Stimulated activated naive B cell treated with anti-CD40 and anti-IgM and Interleukin-4, amounts not matched to agents 10 μg/mL and 1 μg/mL and 100 μg/mL, for 72 hours (primary cell): ENCODE measurements at regions not wholly inside any gene's neighbourhood (a gene's known extent, or its start where the extent isn't known, plus 50 kb on each side); places are given as distances from the start of the nearest gene placed in this dataset.

Source experiments
- ATAC-seq, 2 donors: fragments of 150-1000 bp; cut with Tn5 transposase; replicated peaks; 2 replicates each; pipeline ENCODE4 v1.10.0; 2021; ENCODE audit warnings: moderate library complexity in 1 of 2
- DNase-seq: peaks from one replicate; pipeline ENCODE4 v3.0.0; 2021
- H3K27ac Mint-ChIP-seq: one replicate; pipeline ENCODE4 v1.8.0; 2022; ENCODE audit warnings: mild to moderate bottlenecking, mixed read lengths
- H3K27me3 Mint-ChIP-seq, 2 donors: one replicate each; pipeline ENCODE4 v1.8.0; 2022; ENCODE audit warnings: mixed read lengths in 2 of 2
- H3K36me3 Mint-ChIP-seq, 2 donors: one replicate each; pipeline ENCODE4 v1.8.0; 2022; ENCODE audit warnings: mixed read lengths in 2 of 2, mild to moderate bottlenecking in 1 of 2
- H3K4me1 Mint-ChIP-seq, 2 donors: one replicate each; pipeline ENCODE4 v1.8.0; 2022; ENCODE audit warnings: mixed read lengths in 2 of 2, mild to moderate bottlenecking in 1 of 2
- H3K4me3 Mint-ChIP-seq, 2 donors: one replicate each; pipeline ENCODE4 v1.8.0; 2022; ENCODE audit warnings: mild to moderate bottlenecking in 2 of 2, mixed read lengths in 2 of 2, moderate library complexity in 1 of 2
- H3K9me3 Mint-ChIP-seq, 2 donors: one replicate each; pipeline ENCODE4 v1.8.0; 2022; ENCODE audit warnings: mixed read lengths in 2 of 2, mild to moderate bottlenecking in 1 of 2

DNA sequence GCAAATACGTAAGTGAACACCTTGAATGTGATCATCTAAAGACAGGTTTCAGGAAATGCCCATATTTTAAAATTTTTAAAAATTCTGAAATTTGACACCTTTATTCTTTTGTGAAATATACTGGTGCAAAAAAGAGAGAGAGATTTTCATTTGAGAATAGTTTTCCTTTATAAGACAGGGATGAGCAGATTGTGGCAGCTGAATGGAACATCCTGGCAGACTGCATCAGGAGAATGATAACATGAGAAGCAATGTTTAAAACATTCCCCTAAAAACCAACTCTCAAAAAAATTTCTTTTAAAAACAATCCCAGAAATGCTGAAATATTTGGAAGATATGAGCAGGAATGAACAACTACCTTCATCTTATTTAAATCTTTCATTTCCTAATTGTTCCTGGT, 744.8 kb upstream of the ID2 start:
- Mint-ChIP-seq H3K36me3 (no peaks in the 10 kb centered on the region), H3K27ac (no peak overlapping the region), H3K9me3 (no peaks in the 10 kb centered on the region), H3K27me3 (peaks cover 0 to 17% of the 10 kb centered on the region in 2 donors), H3K4me1 (peaks cover 3 to 6% of the 10 kb centered on the region in 2 donors), H3K4me3 (no peak overlapping the region)
- ATAC-seq (no peak), DNase-seq (no peak)

- Mint-ChIP-seq H3K27me3 (peaks cover 0 to 14% of the 10 kb centered on the region in 2 donors), H3K9me3 (no peaks in the 10 kb centered on the region), H3K36me3 (no peaks in the 10 kb centered on the region), H3K27ac (no peak overlapping the region), H3K4me3 (no peak overlapping the region), H3K4me1 (peaks cover 3 to 6% of the 10 kb centered on the region in 2 donors)
- no peak for ATAC-seq
- DNase-seq: no peak
These were observed 741.1 kb upstream of the ID2 start for GRCh38 chr2:7940723-7941122.

GRCh38 chr2:7943446-7943845, 738.4 kb upstream of the ID2 start:
- H3K4me3 Mint-ChIP-seq: no peak overlapping the region
- H3K27me3 Mint-ChIP-seq: peaks cover 0 to 4% of the 10 kb centered on the region in 2 donors
- no peaks in the 10 kb centered on the region for H3K36me3 Mint-ChIP-seq
- no peak overlapping the region for H3K27ac Mint-ChIP-seq
- DNase-seq (no peak), ATAC-seq (no peak)
- H3K4me1 Mint-ChIP-seq: peaks cover 3 to 6% of the 10 kb centered on the region in 2 donors
- H3K9me3 Mint-ChIP-seq: no peaks in the 10 kb centered on the region

GRCh38 chr2:7945026-7945425, 736.8 kb upstream of the ID2 start:
- no peak for DNase-seq
- Mint-ChIP-seq H3K27me3 (no peaks in the 10 kb centered on the region), H3K4me3 (no peak overlapping the region), H3K27ac (no peak overlapping the region), H3K36me3 (no peaks in the 10 kb centered on the region), H3K4me1 (peaks cover 3 to 6% of the 10 kb centered on the region in 2 donors), H3K9me3 (no peaks in the 10 kb centered on the region)
- ATAC-seq: no peak

GRCh38 chr2:7950035-7950612, 731.7 kb upstream of the ID2 start:
- Mint-ChIP-seq H3K27ac (no peak overlapping the region), H3K27me3 (peaks cover 1 to 12% of the 10 kb centered on the region in 2 donors)
- no peak for ATAC-seq

DNA sequence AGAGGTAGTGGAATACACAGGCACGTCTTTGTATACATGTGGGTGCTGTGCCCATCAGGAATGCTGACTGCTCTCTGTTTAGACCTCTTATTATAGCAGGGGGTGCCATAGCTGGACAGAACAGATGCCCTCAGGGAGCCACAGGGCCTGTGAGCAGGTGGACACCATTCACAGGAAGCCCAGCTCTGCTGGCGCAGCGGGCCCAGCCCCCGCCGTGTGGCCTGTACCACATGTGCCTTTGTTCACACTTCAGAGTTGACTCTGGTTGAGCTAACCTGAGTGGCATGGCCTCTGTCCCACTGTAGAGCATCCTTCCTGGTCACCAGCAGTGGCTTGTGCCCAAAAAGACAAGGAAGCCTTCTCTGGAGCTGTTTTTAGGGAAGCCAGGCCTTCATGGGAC, 730.9 kb upstream of the ID2 start:
- Mint-ChIP-seq H3K27ac (no peak overlapping the region), H3K27me3 (peaks cover 6 to 12% of the 10 kb centered on the region in 2 donors), H3K4me1 (no peaks in the 10 kb centered on the region), H3K36me3 (no peaks in the 10 kb centered on the region), H3K4me3 (no peak overlapping the region), H3K9me3 (no peaks in the 10 kb centered on the region)
- DNase-seq: no peak
- no peak for ATAC-seq

More at GRCh38 chr2:7950035-7950612, 731.7 kb upstream of the ID2 start:
- no peak for DNase-seq
- H3K36me3 Mint-ChIP-seq: no peaks in the 10 kb centered on the region
- H3K9me3 Mint-ChIP-seq: no peaks in the 10 kb centered on the region
- H3K4me3 Mint-ChIP-seq: no peak overlapping the region
- no peaks in the 10 kb centered on the region for H3K4me1 Mint-ChIP-seq

DNA sequence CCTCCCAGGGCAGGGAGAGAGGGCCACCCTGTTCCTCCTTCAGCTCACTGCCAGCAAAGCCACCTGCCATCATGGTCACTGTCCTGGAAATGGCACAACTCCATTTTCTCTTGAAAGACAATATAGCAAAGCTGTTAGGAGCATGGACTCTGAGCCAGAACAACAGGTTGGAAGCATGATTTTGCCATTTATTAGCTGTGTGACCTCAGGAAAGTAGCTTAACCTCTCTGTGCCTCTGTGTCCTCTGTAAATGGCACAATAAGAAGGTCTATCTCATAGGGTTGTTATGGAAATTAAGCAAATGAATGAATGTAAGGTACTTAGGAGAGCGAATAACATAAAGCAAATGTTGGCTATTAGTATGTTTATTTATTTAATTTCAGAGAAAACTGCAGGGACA, 730.4 kb upstream of the ID2 start:
- Mint-ChIP-seq H3K27ac (no peak overlapping the region), H3K4me3 (no peak overlapping the region), H3K9me3 (no peaks in the 10 kb centered on the region), H3K36me3 (no peaks in the 10 kb centered on the region), H3K4me1 (no peaks in the 10 kb centered on the region), H3K27me3 (peaks cover 6 to 12% of the 10 kb centered on the region in 2 donors)
- DNase-seq (no peak), ATAC-seq (no peak)

GRCh38 chr2:7952046-7952745, 729.7 kb upstream of the ID2 start:
- H3K36me3 Mint-ChIP-seq: no peaks in the 10 kb centered on the region
- no peak for ATAC-seq
- no peak for DNase-seq
- H3K4me3 Mint-ChIP-seq: no peak overlapping the region
- H3K9me3 Mint-ChIP-seq: no peaks in the 10 kb centered on the region
- peaks cover 6 to 12% of the 10 kb centered on the region in 2 donors for H3K27me3 Mint-ChIP-seq
- no peaks in the 10 kb centered on the region for H3K4me1 Mint-ChIP-seq
- no peak overlapping the region for H3K27ac Mint-ChIP-seq

DNA sequence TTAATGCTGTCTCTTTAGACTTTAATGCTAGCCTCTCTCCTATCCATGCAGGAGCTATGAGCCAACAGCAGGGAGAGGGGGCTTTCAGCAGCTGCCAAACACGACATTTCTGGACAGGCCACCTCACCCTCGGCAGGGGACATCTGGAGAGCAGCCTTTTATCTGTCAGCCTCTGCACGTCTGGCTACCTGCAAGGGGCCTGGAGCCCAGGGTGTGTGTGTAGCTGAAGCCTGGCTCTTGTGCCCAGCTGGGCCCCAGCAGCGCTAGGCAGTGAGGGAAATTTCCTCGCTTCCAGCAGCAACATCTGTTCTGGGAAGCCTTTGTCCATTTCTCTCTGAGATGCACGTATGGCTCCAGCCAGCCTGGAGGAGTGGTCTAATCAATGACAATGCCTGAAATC, 728.7 kb upstream of the ID2 start:
- ATAC-seq: no peak
- no peak overlapping the region for H3K4me3 Mint-ChIP-seq
- no peaks in the 10 kb centered on the region for H3K4me1 Mint-ChIP-seq
- peaks cover 6 to 12% of the 10 kb centered on the region in 2 donors for H3K27me3 Mint-ChIP-seq
- H3K36me3 Mint-ChIP-seq: no peaks in the 10 kb centered on the region
- DNase-seq: no peak
- H3K27ac Mint-ChIP-seq: no peak overlapping the region
- no peaks in the 10 kb centered on the region for H3K9me3 Mint-ChIP-seq

DNA sequence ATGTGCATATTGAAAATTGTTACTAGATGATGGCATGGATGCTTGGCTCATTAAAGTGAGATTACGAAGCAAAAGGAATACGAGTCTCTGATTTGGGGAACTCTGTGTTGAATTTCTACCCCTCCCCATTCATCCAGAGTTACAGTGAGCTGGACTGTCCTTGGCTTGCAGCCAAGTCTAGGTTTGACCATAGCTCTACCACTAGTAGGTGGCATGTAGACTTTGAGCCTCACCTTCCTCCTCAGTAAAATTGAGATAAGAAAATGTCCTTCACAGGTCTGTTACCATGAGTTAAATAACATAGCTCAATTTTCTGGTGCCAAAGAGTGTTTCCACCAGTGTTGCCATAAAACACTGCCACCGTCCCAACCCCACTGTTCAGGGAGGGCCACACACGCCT, 727.6 kb upstream of the ID2 start:
- ATAC-seq: no peak
- peaks cover 6 to 12% of the 10 kb centered on the region in 2 donors for H3K27me3 Mint-ChIP-seq
- H3K4me1 Mint-ChIP-seq: no peaks in the 10 kb centered on the region
- no peak for DNase-seq
- no peak overlapping the region for H3K27ac Mint-ChIP-seq
- H3K36me3 Mint-ChIP-seq: no peaks in the 10 kb centered on the region
- no peak overlapping the region for H3K4me3 Mint-ChIP-seq
- H3K9me3 Mint-ChIP-seq: no peaks in the 10 kb centered on the region

DNA sequence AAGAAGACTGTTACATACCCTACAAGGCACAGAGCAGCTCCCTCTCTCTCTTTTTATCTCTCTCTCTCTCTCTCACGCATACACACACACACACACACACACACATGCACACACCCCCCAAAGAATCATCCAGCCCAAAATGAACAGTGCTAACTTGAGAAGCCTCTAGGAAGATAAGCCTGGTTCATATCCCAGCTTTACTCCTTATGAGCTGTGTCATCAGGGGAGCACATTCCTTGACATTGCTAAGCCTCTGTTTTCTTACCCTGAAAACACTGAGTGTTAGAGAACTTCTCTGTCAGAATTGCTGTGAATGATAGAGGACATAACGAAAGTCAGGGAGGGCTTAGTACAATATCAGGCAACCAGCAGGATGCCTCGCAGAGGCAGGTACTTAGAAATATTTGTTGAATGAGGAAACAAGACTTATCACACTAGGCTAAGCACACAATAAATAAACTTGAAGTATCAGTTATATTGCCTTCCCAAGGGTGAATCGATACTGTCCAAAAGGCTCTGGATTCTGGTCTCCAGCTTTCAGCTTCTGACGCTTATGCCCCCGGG, 725.6 kb upstream of the ID2 start:
- Mint-ChIP-seq H3K9me3 (no peaks in the 10 kb centered on the region), H3K36me3 (no peaks in the 10 kb centered on the region), H3K4me3 (no peak overlapping the region), H3K27me3 (peaks cover 6 to 12% of the 10 kb centered on the region in 2 donors), H3K4me1 (no peaks in the 10 kb centered on the region), H3K27ac (no peak overlapping the region)
- DNase-seq: no peak
- ATAC-seq: no peak

DNA sequence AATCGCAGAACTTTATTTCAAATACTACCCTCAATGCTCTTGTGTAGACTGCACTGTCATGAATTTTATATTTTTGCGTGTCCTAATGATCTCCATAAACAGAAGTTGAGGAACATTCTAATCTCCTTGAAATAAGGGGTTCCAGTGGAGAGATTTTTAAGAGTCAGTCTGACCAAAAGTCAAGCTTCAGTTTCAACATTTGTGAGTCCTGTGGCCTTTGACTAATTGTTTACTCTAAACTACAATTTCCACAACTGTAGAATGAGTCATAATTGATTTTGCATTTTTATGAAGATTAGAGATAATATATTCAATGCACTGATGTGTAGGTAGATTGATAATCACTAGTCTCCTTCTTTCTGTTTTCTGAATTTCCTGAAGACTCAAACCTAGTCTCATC, 720.3 kb upstream of the ID2 start:
- no peaks in the 10 kb centered on the region for H3K4me1 Mint-ChIP-seq
- no peaks in the 10 kb centered on the region for H3K9me3 Mint-ChIP-seq
- H3K27ac Mint-ChIP-seq: no peak overlapping the region
- H3K4me3 Mint-ChIP-seq: no peak overlapping the region
- no peak for DNase-seq
- ATAC-seq: no peak
- peaks cover 0 to 6% of the 10 kb centered on the region in 2 donors for H3K27me3 Mint-ChIP-seq
- H3K36me3 Mint-ChIP-seq: no peaks in the 10 kb centered on the region

DNA sequence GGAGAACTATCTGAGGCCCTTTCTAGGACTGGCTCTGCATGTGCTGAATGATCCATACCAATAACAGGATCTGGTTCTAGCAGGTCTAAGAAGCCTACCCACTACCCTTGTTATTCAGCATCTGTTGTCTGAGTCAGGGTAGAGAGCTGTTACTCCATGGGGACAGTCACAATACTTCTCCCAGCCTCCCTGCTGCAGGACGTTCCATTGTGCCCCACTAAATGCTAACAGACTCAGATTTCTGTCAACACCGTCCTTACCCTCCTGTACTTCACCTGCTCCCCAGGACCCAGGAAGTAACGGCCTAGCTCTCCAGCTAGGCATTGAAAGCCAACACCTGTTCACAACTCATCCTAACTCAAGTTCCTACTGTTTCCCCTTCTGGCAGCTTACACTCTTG, 719.7 kb upstream of the ID2 start:
- Mint-ChIP-seq H3K9me3 (no peaks in the 10 kb centered on the region), H3K27ac (no peak overlapping the region), H3K4me3 (no peak overlapping the region), H3K36me3 (no peaks in the 10 kb centered on the region), H3K27me3 (peaks cover 4 to 6% of the 10 kb centered on the region in 2 donors), H3K4me1 (no peaks in the 10 kb centered on the region)
- DNase-seq (no peak), ATAC-seq (no peak)

DNA sequence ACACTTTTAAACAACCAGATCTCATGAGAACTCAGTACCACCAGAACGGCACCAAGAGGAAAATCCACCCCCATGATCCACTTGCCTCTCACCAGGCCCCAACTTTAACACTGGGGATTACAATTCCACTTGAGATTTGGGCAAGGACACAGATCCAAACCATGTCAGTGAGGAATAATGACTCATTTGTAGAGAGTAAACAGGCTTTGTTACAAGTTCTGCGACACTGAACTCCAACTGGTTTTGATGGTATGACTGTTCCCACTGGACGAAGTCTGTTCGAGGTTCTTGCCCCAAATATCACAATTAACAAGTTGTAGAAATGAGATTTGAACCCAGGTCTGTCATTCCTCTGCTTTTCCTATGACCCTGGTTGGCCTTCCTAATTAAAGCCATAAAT, 718.1 kb upstream of the ID2 start:
- H3K36me3 Mint-ChIP-seq: no peaks in the 10 kb centered on the region
- no peaks in the 10 kb centered on the region for H3K4me1 Mint-ChIP-seq
- no peak for ATAC-seq
- H3K27ac Mint-ChIP-seq: no peak overlapping the region
- H3K27me3 Mint-ChIP-seq: peaks cover 4 to 6% of the 10 kb centered on the region in 2 donors
- H3K4me3 Mint-ChIP-seq: no peak overlapping the region
- no peak for DNase-seq
- H3K9me3 Mint-ChIP-seq: no peaks in the 10 kb centered on the region

DNA sequence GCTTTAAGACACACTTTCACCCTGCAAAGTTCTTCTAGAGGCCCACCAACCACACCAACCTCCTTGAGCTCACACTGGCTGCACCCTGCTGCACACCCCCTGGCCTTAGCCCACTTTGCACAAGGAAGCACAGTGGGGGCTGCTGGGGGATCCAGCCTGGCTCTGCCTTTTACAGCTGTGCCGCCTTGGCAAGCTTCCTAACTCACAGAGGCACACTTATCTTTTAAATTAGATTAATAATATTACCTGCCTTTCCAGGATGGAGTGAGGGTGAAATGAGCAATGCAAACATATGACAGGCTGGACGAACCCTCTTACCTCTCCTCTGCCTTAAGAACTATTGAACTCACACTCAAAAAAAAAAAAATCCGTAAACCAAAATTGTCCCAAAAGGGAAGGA, 715.8 kb upstream of the ID2 start:
- Mint-ChIP-seq H3K4me3 (no peak overlapping the region), H3K27me3 (peaks cover 4 to 17% of the 10 kb centered on the region in 2 donors), H3K9me3 (no peaks in the 10 kb centered on the region), H3K36me3 (no peaks in the 10 kb centered on the region), H3K4me1 (no peaks in the 10 kb centered on the region), H3K27ac (no peak overlapping the region)
- DNase-seq: no peak
- ATAC-seq: no peak
